ENCODE measurements at regions not wholly inside any gene's neighbourhood (a gene's known extent, or its start where the extent isn't known, plus 50 kb on each side); places are given as distances from the start of the nearest gene placed in this dataset.

DNA sequence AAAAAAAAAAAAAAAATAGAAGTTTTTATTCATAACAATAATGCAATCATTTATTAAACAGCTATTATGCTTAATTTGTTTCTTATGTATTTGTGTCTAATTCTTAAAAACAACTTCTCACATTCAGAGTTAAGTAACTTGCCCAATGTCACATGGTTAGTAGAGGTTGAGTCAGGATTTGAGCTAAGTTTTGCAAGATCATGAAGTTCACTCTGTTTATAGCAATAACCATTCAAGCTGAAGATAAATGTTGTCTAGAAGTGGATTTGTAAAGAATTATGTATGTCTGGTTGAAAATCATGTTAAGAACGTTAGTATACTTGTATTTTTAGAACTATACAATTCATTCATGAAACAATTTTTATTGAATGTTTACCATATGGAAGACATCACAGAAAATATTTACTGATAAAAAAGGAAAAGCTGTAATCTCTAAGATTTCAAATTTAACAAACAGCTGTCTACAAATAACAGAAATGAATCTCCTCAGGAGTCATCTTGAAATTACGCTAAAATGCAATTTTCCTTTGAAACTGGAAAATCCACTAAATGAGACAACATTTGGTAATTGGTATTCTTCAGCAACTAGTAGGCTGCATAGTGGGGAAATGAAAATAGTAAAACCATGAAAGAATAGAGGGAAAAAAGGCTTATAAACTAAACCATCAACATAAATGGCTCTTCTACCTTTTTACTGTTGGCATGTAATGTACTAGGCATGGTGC lies 70.5 kb upstream of the AHR start:
- TF ChIP-seq EZH2phosphoT487 (IDR thresholded peaks at IDR 0.05; ENCODE audit: low read length): no peak
- TF ChIP-seq, protein P1, sequence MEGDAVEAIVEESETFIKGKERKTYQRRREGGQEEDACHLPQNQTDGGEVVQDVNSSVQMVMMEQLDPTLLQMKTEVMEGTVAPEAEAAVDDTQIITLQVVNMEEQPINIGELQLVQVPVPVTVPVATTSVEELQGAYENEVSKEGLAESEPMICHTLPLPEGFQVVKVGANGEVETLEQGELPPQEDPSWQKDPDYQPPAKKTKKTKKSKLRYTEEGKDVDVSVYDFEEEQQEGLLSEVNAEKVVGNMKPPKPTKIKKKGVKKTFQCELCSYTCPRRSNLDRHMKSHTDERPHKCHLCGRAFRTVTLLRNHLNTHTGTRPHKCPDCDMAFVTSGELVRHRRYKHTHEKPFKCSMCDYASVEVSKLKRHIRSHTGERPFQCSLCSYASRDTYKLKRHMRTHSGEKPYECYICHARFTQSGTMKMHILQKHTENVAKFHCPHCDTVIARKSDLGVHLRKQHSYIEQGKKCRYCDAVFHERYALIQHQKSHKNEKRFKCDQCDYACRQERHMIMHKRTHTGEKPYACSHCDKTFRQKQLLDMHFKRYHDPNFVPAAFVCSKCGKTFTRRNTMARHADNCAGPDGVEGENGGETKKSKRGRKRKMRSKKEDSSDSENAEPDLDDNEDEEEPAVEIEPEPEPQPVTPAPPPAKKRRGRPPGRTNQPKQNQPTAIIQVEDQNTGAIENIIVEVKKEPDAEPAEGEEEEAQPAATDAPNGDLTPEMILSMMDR (IDR thresholded peaks at IDR 0.05; ENCODE audit: low read length): no peak

All from MM.1S (cell line).